H54 (cell line): ENCODE measurements at regions not wholly inside any gene's neighbourhood (a gene's known extent, or its start where the extent isn't known, plus 50 kb on each side); places are given as distances from the start of the nearest gene placed in this dataset.
A peak's percentile ranks its signal among the peaks of the same experiment; 100 is the strongest.
"Not testable (repeated sequence)": the region's sequence is repeated elsewhere in the genome, so short reads cannot be mapped to it uniquely, and the experiment has no call there.

Experiments
- DNase-seq: peaks from one replicate; pipeline ENCODE4 v3.0.0; 2011; ENCODE audit warnings: low spot score, mixed read lengths; ENCODE audit not compliant: insufficient read length
- FAIRE-seq: peaks from 3 replicates; lab custom pipeline; 2011; peaks lifted over from hg19 to GRCh38; lab: Jason Lieb, UNC
- POLR2A ChIP-seq: IDR thresholded peaks from 2 replicates; pipeline ENCODE4 v1.6.1; 2011; ENCODE audit warnings: low read depth, mild to moderate bottlenecking, low read length

GRCh38 chr7:121766676-121767075 lies 106.3 kb upstream of the PTPRZ1 start:
- TF ChIP-seq POLR2A = no peak

GRCh38 chr7:121761399-121761798 lies 111.6 kb upstream of the PTPRZ1 start:
- FAIRE-seq (no peak), DNase-seq (no peak)
- no peak for TF ChIP-seq POLR2A

More at GRCh38 chr7:121766676-121767075, 106.3 kb upstream of the PTPRZ1 start:
- FAIRE-seq = no peak
- DNase-seq = no peak

GRCh38 chr7:121755818-121756552 lies 117.0 kb upstream of the PTPRZ1 start:
- no peak for DNase-seq
- FAIRE-seq = no peak

GRCh38 chr7:121755286-121755685 lies 117.7 kb upstream of the PTPRZ1 start:
- no peak for TF ChIP-seq POLR2A
- no peak for FAIRE-seq
- DNase-seq = no peak

More at GRCh38 chr7:121755818-121756552, 117.0 kb upstream of the PTPRZ1 start:
- no peak for TF ChIP-seq POLR2A

GRCh38 chr7:121753944-121754343 lies 119.0 kb upstream of the PTPRZ1 start:
- no peak for TF ChIP-seq POLR2A
- FAIRE-seq (no peak), DNase-seq (no peak)

GRCh38 chr7:121752706-121753105 lies 120.3 kb upstream of the PTPRZ1 start:
- DNase-seq (no peak), FAIRE-seq (peak; percentile 91)
- TF ChIP-seq POLR2A = no peak

GRCh38 chr7:121748546-121748945 lies 124.4 kb upstream of the PTPRZ1 start:
- no peak for FAIRE-seq
- no peak for DNase-seq
- TF ChIP-seq POLR2A = no peak

GRCh38 chr7:121745856-121746255 lies 127.1 kb upstream of the PTPRZ1 start:
- no peak for TF ChIP-seq POLR2A
- DNase-seq = no peak
- no peak for FAIRE-seq

GRCh38 chr7:121744877-121745276 lies 128.1 kb upstream of the PTPRZ1 start:
- FAIRE-seq (no peak), DNase-seq (no peak)
- TF ChIP-seq POLR2A = no peak

GRCh38 chr7:121744319-121744718 lies 128.6 kb upstream of the PTPRZ1 start:
- DNase-seq (no peak), FAIRE-seq (no peak)
- TF ChIP-seq POLR2A = no peak

- FAIRE-seq (no peak), DNase-seq (no peak)
- TF ChIP-seq POLR2A = no peak
Observed at GRCh38 chr7:121741896-121742295, 131.1 kb upstream of the PTPRZ1 start.

GRCh38 chr7:121739465-121739864 lies 133.5 kb upstream of the PTPRZ1 start:
- no peak for DNase-seq
- TF ChIP-seq POLR2A = no peak
- FAIRE-seq = no peak

GRCh38 chr7:121730869-121731268 lies 142.1 kb upstream of the PTPRZ1 start:
- FAIRE-seq (no peak), DNase-seq (no peak)
- TF ChIP-seq POLR2A = no peak

- DNase-seq = no peak
Observed at GRCh38 chr7:121714559-121715303, 158.2 kb upstream of the PTPRZ1 start.

GRCh38 chr7:121712961-121713360 lies 160.0 kb upstream of the PTPRZ1 start:
- FAIRE-seq, DNase-seq: not testable (repeated sequence)

More at GRCh38 chr7:121714559-121715303, 158.2 kb upstream of the PTPRZ1 start:
- TF ChIP-seq POLR2A = no peak
- FAIRE-seq = no peak
